Activated CD4-positive, CD25-positive, alpha-beta regulatory T cell (primary cell): ENCODE measurements at regions not wholly inside any gene's neighbourhood (a gene's known extent, or its start where the extent isn't known, plus 50 kb on each side); places are given as distances from the start of the nearest gene placed in this dataset.
"Not testable (repeated sequence)": the region's sequence is repeated elsewhere in the genome, so short reads cannot be mapped to it uniquely, and the experiment has no call there.

ENCODE experiments used
- DNase-seq, 4 experiments: peaks; one replicate each; lab custom pipeline; 2025; lab: John Stamatoyannopoulos, UW

DNA sequence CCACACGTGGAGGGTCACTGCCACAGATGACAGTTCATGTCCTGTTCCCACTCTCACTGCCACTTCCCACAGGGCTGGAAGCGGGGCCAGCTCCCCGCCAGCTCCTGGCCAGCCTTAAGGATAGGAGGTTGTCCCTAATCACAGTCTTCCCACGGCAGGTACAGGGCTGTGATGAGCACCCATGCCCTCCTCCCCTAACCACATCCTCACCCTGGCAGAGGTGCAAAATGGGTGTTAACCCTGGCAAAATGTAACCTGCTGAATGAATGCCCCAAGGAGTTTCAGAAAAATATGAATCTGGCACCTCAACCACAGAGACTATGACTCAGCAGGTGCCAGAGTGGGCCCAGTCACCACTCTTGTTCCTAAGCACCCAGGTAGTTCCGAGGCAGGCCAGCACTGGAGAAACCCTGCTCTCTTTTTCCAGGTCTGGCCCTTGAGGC, 185.1 kb upstream of the TPM1 start:
- DNase-seq = no peak

DNA sequence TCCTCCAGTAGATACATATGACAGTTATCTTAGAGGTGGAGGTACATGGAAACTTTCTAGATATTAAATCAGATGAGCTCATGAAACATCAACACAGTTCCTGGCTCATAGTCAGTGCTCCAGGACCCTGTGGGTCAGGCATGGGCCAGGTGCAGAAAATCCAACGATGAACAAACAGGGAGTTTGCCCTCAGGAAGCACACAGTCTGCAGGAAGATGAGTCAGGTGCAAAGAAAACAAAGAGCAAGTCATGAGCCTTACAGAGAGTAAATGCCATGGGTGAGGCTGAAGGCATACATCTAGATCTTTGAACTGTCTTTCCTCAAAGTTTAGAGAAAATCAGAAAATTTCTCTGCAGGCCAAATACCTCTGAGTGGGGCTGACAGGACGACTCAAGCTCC, 184.2 kb upstream of the TPM1 start:
- DNase-seq = no peak

DNA sequence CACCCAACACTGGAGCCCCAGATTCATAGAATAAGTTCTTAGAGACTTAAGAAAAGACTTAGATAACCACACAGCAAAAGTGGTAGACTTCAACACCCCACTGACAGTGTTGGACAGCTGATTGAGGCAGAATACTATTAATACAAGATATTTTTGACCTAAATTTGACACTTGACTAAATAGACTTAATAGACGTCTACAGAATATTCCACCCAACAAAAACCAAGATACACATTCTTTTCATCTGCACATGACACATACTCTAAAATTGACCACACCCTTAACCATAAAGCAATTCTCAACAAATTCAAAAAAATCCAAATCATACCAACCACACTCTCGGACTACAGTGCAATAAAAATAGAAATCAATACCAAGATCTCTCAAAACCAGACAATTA, 179.8 kb upstream of the TPM1 start:
- no peak for DNase-seq

DNA sequence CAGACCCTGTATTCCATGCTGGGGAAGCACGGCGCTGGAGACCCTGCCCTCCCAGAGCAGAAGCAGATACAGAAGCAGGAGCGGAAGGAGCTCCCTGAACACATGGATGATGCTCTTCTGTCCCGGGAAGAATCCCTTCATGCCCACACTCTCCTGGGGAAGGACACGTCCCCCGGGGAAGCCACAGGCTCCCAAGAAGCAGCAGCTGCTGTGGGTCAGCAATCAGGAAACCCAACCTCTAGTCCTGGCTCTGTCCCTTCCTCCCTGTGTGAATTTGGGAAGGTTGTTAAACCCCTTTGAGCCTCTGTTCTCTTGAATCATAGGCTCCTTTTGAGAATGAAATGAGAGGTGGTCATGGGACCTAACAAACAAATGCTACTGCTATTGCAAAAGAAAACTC, 176.2 kb upstream of the TPM1 start:
- DNase-seq = no peak

DNA sequence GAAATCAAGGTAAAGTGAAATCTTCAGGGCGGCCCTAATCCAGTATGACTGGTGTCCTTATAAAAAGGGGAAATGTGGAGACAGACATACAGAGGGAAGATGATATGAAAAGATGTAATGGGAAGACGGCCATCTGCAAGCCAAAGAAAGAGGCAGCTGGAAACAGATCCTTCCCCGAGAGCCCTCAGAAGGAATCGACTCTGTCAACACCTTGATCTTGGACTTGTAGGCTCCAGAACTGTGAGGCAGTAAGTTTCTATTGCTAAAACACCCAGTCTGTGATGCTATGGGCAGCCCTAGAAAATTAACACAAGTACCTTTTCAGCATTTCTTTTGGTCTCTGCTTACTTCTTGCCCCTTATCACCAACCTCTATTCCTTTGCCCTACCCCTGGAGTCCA, 174.7 kb upstream of the TPM1 start:
- no peak for DNase-seq

DNA sequence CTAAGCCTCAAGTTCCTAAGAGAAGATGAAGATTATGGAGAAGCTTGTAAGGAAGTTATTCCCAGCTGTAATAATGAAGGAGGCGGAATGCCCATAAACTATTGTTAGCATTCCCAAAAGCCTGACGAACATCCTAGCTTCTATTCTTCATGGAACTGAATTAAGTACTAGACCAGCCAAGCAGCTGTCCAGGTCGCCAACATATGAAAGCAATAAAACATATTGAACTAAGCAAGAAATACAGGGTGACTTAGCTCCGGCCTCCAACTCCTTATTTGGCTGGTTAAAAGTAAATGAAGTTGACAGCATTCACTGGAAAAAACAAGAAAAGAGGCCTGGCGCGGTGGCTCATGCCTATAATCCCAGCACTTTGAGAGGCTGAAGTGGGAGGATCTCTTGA, 174.0 kb upstream of the TPM1 start:
- no peak for DNase-seq

DNA sequence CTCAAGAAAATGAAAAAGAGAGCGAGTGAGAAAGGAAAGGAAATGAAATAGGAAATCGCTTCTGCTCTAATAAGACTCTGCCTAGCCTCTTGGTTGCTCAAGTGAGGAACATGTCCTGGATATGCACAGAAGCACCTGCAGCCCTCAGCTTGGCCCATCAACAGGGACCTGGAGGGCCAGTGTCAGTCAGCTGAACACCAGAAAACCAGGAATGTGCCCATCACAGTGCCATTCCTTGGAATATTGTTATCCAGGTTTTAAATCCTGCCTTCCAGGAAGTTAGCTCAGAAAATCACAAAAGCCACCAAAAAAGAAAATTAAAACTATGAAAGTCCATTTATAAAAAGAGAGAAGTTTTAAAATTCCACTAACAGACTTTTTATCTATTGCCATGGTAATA, 173.4 kb upstream of the TPM1 start:
- no peak for DNase-seq

DNA sequence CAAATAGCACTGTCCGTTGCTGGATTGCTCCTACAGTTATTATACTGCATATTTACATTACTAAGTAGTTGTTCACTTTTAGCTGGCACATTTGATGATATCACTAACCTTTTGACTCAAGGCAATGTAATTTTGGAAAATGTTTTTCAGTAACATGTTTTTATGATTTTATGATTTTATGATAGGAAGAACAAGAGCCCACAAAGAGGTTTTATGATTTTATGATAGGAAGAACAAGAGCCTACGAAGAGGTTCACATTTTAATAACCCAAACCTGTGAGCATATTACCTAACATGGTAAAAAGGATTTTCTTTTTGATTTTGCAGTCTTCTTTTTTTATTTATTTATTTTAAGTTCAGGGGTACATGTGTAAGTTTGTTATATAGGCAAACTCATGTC, 172.3 kb upstream of the TPM1 start:
- no peak for DNase-seq

DNA sequence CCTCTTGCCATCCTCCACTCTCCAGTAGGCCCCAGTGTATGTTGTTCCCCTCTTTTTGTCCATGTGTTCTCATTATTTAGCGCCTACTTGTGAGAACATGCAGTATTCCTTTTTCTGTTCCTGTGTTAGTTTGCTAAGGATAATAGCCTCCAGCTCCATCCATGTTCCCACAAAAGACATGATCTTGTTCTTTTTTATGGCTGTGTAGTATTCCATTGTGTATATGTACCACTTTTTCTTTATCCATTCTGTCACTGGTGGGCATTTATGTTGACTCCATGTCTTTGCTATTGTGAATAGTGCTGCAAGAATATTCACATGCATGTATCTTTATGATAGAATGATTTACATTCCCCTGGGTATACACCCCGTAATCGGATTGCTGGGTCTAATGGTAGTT, 171.8 kb upstream of the TPM1 start:
- DNase-seq = not testable (repeated sequence)

DNA sequence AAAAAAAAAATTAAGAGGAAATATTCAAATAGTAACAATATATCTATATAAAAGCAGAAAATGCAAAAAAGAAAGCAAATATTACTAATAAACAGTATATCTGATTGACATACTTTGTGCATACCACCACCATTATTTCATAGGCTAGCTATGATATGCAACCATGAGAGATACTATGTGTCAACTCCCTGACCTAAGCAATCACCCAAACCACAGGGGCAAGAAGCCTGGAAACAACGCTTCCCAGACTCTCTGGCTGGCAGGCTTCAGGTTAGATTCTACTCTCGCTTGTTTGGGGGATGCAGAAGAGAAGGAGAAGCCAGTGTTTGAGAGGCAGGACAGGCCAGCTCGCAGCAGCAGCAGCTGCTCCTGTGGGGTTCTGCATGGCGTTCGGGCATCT, 169.3 kb upstream of the TPM1 start:
- no peak for DNase-seq

DNA sequence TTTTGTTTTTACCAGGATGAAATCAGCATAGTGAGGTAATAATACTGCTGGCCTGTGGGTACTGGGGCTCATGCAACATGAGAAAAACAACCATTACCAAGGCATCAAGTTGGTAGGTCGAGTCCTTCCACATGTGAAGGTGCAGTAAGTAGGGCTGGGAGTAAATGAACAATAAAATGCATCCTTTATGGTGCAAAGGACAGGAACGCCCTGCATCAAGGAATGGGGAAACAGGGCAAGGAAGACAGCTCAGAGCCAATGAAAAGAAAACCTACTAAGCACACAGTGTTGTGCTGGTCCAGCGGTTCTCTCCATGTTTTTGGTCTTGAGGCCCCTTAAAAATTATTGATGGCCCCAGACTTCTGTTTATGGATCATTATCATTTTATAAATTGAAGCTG, 168.5 kb upstream of the TPM1 start:
- no peak for DNase-seq

DNA sequence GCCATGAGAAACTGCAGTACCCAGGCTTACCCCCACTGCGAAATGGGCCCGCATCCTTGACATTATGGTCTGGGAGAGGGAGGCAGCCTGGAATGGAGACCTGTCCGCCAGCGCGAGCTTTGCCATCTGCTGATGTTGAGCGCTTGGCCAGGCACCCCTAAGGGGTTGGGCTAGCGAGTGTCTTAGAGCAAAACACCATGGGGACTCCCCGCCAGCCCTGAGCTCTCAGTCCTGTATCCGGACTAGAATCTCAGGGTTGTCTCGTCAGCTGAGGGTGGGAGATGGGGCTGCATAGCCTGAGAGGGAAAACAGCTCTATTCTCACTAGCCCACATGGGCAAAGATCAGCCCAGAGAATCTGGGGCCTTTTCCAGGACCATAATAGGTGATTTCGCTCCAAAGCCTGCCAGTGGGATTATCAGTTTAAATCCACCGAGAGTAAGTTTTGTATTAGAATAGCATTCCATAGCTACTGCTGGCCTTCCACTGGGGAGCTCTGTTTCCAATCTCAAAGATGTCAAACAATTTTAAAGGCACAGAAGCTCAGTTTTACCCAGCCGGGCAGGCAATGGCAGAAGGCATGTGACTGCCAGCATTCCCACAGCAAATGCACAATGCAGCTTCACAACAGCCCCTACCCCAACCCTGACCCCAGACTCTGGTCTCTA, 167.5 kb upstream of the TPM1 start:
- DNase-seq = no peak

DNA sequence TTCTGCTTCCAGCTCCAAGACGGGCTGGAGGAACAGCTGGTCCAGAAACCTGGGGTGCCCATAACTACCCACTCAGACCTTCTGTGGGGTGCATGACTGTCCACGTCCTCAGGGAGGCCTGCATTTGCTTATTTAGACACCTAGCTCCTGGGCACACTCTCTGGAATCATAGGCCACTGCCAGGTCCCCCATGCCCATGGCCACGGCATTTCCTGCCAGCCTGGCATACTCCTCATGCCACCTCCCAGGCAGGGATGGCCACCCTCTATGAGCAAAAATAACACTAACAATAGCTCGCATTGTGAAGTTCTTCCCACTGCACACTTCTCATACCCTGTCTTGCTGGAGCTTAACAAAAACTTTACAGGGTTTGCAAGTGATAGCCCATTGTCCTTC, 166.9 kb upstream of the TPM1 start:
- DNase-seq = no peak

DNA sequence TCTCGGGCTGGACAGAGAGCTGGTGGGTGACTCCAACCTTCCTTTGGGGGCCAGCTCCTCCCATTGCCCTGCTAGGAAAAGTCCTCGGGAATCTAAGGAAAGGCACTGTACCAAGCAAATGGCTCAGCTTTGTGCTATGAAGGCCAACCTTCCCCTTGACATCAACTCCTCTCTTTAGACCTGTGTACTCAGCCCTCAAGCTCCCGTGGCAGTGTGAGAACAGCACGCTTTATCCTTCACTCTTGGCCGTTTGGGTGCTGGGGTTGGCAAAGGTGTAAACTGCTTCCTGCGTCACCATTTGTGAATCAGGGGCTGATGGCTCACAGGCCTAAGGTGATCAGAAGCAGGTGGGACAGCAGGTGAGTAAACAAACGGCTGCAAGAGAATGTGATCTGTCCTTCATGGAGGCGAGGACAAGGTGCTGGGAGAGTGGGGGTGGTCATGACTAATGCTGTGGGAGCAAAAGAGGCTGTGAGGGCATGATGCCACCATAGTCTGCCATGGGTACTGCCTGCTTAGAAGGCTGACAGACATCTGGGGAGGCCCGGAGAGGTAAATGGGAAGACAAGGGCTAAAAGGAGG, 165.2 kb upstream of the TPM1 start:
- DNase-seq = no peak

DNA sequence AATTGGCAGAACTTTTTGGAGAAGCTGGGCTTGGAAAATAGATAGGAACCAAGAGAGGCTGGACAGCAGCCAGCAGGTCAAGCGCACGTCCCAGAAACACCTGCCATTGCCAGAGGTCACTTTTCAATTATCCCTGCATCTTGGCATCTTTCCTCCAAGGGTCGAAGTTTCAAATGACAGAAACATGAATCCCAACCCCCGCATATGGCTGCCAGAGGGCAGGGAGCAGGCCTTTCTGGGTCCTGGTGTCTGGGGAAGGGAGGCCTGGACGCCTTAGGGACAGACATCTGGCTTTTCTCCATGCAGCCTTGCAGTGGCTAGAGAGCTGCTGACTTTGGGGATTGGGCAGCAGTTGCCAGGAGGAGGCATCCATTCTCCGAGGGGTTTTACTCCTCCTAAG, 164.5 kb upstream of the TPM1 start:
- no peak for DNase-seq

DNA sequence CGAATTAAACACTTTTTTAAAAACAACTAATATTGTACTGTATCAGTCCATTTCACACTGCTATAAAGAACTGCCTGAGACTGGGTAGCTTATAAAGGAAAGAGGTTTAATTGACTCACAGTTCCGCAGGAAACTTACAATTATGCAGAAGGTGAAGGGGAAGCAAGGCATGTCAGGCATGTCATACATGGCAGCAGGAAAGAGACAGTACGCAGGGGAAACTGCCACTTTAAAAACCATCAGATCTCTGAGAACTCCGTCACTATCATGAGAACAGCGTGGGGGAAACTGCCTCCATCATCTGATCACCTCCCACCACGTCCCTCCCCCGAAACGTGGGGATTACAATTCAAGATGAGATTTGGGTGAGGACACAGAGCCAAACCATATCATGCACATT, 162.8 kb upstream of the TPM1 start:
- no peak for DNase-seq

DNA sequence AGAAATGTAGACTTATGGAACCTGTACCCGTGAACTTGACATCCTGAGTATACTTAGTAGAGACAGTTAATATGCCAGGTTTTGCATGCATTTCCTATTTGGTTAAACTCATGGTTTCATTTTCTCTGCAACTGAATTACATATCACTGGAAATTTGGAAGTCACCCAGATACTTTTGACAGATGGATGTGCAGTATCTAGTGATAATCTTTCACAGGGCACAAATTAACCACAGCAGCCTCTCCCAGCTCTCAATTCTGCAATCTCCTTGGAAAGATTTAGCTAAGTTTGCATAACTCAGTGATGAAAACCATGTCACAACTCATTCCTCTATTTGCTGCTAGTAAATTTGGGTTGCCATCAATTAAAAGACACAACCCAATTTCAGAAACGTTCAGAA, 162.3 kb upstream of the TPM1 start:
- DNase-seq = no peak

DNA sequence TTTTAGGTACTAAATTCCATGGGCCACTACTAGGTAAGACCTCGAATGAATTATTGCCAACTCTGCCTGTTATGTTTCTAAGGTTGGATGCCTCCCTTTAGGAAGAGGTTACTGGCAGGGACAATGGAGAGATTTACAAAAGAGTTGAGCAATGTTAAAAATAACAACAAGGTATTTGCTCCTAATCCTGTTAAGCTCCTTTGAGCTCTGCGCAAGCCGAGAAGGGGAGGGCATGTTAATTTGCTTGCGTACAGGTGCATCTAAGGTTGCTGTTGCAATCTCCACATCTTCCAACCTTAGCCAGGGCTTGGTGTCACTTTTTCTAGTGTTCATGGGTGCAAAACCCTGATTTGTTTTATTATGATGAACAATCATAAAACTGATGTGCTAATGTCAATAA, 161.5 kb upstream of the TPM1 start:
- no peak for DNase-seq

DNA sequence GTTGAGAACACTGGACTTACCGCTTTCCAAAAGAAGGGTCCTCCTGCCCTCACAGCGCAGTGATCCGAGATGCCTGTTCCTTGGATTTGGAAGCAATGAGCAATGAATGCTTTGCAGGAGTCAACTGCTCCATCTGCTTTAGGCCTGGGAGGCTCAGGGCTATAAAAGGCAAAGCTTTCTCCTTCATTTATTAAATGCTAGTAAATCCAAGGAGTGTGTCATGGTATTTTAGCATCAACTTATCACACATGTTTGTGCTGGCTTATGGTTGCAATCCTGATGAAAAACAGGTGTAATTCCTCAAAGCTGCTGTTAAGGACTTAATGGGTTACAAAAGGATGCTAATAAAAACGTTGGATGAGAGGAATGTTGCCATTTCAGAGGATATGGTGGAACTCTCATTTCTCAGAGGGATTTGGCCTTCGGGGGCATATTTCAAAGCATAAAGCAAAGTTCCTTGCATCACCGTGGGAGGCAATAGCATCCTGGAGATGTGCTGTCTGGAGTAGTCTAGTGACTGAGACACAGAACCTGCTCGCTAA, 158.5 kb upstream of the TPM1 start:
- no peak for DNase-seq

DNA sequence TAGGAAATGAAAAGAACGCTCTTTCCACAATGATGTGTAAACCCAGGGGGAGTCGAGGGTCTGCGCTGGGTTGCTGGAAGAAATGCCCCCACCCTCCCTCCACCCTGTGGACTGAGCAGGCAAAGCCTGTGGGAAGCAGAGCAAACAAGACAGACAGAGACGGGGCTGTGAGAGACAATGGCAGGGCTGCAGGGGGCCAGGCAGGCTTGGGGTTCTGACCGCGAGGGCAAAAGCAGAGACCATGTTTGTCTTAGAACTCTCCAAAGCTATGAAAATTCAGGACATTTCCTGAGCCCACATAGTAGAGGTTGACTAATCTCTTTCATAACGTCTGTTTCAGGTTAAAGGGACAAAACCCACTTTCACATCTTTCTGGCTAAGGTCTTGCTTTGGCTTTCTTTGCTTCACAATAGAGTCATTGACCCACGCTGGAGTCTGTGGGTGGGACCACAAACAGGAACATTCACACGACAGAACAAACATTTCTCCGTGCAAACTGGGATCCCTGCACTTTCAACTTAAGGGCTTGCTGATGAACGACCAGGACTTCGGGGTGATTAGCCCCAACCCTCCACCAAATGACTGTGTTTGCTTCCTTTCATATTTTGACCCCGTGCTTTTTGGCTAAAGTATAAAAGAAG, 156.0 kb upstream of the TPM1 start:
- DNase-seq = no peak

DNA sequence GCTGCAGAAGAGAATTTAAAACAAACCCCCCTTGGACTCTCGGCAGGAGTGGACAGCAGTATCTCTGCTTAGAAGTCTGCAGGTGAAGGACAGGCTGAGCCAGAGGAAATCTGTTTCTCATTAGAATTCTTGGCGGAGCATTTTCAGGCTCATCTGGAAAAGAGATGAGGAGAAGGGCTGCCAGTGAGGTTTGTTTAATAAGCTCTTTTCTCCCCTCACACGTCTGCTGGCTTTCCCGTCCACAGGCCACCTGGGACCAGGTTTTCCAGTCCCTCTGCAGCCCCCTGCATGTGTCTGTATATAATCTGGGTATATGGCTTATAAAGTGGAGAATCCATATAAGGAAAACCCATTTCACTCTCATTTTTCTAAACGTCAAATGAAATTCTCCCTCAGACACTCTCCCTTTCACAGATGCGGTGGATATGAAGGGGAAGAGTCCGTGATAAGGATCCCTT, 155.4 kb upstream of the TPM1 start:
- DNase-seq = no peak

DNA sequence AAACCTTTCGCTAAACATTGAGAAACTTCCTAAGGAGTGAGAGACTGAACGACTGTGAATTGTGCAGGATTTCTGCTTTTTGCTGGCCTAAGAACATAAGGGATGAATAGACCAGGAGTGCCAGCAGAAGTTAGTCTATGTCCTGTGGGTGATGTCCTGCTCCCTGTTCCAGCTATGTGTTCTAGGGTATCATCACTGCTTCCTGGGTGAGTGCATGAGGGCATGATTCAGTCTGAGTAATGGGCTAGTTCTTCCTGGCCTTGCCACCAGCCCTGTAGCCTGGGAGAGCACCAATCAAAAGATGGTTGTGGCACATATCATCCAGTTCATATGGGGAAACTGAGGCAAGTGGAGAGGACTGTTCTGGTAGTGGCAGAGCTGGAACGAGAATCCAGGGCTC, 153.9 kb upstream of the TPM1 start:
- no peak for DNase-seq

DNA sequence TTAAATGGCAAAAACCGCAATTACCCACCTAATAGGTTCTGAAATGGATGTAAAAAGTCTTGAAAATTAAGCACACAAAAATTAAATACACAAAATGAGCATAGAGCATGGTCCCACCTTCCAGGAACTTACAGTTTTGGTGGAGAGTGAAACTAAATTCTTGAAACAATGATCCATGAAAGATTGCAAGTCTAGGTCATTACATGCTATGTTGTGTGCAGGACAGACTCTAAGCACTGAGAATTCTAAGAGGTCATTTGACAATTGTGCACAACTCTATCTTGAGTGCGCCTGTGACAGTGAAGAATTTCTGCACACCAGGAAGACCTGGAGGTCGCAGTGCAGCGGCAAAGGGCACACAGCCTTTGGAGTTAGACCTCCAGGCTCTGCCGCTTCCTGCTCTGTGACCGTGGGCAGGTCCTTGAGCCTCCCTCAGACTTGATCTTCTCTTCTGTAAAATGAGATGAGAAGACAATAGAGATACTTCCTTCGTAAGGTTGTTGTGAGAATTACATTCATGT, 153.3 kb upstream of the TPM1 start:
- no peak for DNase-seq
